Gastroesophageal sphincter (tissue), 4 donors: ENCODE measurements at regions not wholly inside any gene's neighbourhood (a gene's known extent, or its start where the extent isn't known, plus 50 kb on each side); places are given as distances from the start of the nearest gene placed in this dataset.

ENCODE experiments used
- ATAC-seq: fragments of 150-250 bp; one replicate; pipeline ENCODE4 v1.9.1; 2016; ENCODE audit warnings: mild to moderate bottlenecking, moderate library complexity
- H3K27ac ChIP-seq, 4 donors: fragments of 200-600 bp; sonication (generic) in 3 of 4; 1 replicate in 3 of 4; 2 replicates in 1 of 4; pipeline ENCODE4 v1.5.1; 2016 to 2019
- H3K27me3 ChIP-seq: fragments of 200-600 bp; sonication (generic); one replicate; pipeline ENCODE4 v1.5.1; 2019
- H3K36me3 ChIP-seq, 2 donors: fragments of 200-600 bp; sonication (generic); one replicate each; pipeline ENCODE4 v1.5.1; 2019; ENCODE audit warnings: control low read depth in 1 of 2
- H3K4me1 ChIP-seq, 3 donors: fragments of 200-600 bp; sonication (generic); 1 replicate in 2 of 3; 2 replicates in 1 of 3; pipeline ENCODE4 v1.5.1; 2016 to 2019; ENCODE audit warnings: control low read depth in 2 of 3
- H3K4me3 ChIP-seq, 2 donors: fragments of 200-600 bp; sonication (generic); one replicate each; pipeline ENCODE4 v1.5.1; 2019; ENCODE audit warnings: mild to moderate bottlenecking in 1 of 2, moderate library complexity in 1 of 2
- H3K9me3 ChIP-seq, 3 donors: fragments of 200-600 bp; sonication (generic); one replicate each; pipeline ENCODE4 v1.5.1; 2017 to 2019; ENCODE audit warnings: control low read depth in 2 of 3
- EP300 ChIP-seq: sonication (generic); formaldehyde crosslinking; IDR thresholded peaks from one replicate; pipeline ENCODE4 v1.6.1; 2017; ENCODE audit warnings: antibody characterized with exemption, mild to moderate bottlenecking
- POLR2A ChIP-seq, 2 donors: fragments of 450-650 bp; IDR thresholded peaks; one replicate each; pipeline ENCODE4 v1.6.1; 2017; ENCODE audit warnings: antibody characterized with exemption in 2 of 2, mild to moderate bottlenecking in 2 of 2, moderate library complexity in 1 of 2
- POLR2AphosphoS5 ChIP-seq: sonication (generic); formaldehyde crosslinking; IDR thresholded peaks from one replicate; pipeline ENCODE4 v1.6.1; 2017; ENCODE audit warnings: antibody characterized with exemption
- WGBS, 2 donors: methylation state at CpG; one replicate each; pipeline ENCODE4 v1.1.5; 2018; ENCODE audit warnings: low coverage in 1 of 2; 5-methylcytosine and 5-hydroxymethylcytosine counted together
- TF ChIP-seq, protein P1 (sequence below), 4 experiments: fragments of 200-600 bp in 2 of 4; fragments of 450-650 bp in 2 of 4; sonication (generic) in 1 of 4; IDR thresholded peaks; one replicate each; pipeline ENCODE4 v1.5.1; 2017 to 2019; ENCODE audit warnings: antibody characterized with exemption in 4 of 4, mild to moderate bottlenecking in 2 of 4, moderate library complexity in 2 of 4

DNA sequence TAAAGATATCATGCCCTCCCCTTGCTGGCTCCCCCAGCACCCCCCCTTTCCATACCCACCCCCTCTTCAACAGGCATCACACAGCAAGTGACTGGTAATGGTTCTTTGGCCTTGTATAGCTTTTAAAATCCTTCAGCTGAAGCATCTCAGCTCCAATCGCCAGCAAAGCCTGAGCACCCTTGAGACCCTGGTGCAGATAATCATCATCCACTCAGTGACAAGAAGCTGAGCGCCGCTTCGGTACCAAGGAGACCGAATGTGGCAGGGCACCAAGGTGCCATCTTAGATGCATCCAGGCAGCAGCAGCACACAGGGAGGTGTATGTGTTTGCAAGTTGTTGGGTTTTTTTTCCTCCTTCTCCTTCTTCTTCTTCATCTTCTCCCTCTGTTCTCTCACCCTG, 232.7 kb downstream of the BCL11A start:
- Histone ChIP-seq H3K4me1 (peaks cover 0 to 21% (median 0%) of the 10 kb centered on the region in 3 donors), H3K27me3 (peaks cover 7% of the 10 kb centered on the region), H3K27ac (no peak overlapping the region), H3K36me3 (no peaks in the 10 kb centered on the region), H3K4me3 (no peak overlapping the region), H3K9me3 (peaks cover 0 to 7% (median 0%) of the 10 kb centered on the region in 3 donors)
- TF ChIP-seq EP300 (no peak), POLR2A (IDR thresholded peaks at IDR 0.05) (no peak), POLR2AphosphoS5 (no peak)
- TF ChIP-seq, protein P1, sequence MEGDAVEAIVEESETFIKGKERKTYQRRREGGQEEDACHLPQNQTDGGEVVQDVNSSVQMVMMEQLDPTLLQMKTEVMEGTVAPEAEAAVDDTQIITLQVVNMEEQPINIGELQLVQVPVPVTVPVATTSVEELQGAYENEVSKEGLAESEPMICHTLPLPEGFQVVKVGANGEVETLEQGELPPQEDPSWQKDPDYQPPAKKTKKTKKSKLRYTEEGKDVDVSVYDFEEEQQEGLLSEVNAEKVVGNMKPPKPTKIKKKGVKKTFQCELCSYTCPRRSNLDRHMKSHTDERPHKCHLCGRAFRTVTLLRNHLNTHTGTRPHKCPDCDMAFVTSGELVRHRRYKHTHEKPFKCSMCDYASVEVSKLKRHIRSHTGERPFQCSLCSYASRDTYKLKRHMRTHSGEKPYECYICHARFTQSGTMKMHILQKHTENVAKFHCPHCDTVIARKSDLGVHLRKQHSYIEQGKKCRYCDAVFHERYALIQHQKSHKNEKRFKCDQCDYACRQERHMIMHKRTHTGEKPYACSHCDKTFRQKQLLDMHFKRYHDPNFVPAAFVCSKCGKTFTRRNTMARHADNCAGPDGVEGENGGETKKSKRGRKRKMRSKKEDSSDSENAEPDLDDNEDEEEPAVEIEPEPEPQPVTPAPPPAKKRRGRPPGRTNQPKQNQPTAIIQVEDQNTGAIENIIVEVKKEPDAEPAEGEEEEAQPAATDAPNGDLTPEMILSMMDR (IDR thresholded peaks at IDR 0.05): no peak
- no peak for ATAC-seq
- WGBS, 2 donors: 85 to 100% methylated on average over 4 of the region's 5 CpGs

DNA sequence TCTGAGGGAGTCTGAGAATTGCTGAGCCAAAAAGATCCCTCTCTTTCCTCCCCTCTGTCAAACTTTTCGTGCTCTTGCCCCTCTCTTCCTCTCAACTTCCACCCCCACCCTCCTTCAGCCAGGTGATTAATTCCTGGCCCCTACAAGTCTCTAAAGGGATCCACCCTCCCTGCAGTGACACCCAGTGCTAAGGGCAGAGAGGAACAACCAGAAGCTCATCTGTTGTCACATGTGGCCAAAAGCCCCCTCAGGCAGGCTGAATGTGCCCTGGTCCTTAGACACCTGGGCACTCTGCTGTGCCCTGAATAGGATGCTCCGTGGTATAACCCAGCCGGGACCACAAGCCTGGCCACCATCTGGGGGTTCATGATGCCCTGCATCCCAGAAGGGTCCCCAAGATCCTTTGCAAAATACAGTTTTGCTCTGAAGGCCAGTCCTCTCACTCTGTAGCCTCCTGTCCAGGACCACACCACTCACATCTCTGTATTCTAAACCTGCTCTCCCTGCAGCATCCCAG, 234.4 kb downstream of the BCL11A start:
- 29 to 80% methylated on average over 1 of the region's 3 CpGs for WGBS, 2 donors
- peaks cover 0 to 21% (median 0%) of the 10 kb centered on the region in 3 donors for H3K4me1 ChIP-seq
- H3K36me3 ChIP-seq: no peaks in the 10 kb centered on the region
- H3K27me3 ChIP-seq: peaks cover 7% of the 10 kb centered on the region
- no peaks in the 10 kb centered on the region for H3K9me3 ChIP-seq
- no peak overlapping the region for H3K27ac ChIP-seq
- TF ChIP-seq EP300 (no peak), POLR2A (IDR thresholded peaks at IDR 0.05) (no peak), POLR2AphosphoS5 (no peak)
- TF ChIP-seq, protein P1 (IDR thresholded peaks at IDR 0.05): no peak
- no peak for ATAC-seq
- no peak overlapping the region for H3K4me3 ChIP-seq

DNA sequence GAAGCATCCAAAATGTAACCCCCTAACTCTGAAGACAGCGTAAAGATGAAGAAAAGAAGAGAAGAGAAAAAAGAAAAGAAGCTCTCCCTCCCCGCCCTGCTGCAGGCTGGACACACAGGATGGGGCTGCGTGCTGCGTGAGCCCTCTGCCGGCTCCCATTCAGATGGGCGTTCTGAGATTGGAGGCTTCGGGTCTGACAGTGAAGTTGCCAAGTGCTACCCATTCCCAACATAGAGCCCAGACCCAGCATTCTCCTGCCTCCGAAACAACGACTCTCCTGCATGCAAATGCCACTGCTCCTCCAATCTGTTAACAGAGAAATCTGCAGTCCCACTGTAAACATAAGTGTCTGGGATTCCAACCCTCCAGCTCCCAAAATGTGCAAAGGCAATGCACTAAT, 234.9 kb downstream of the BCL11A start:
- Histone ChIP-seq H3K4me1 (peaks cover 0 to 21% (median 0%) of the 10 kb centered on the region in 3 donors), H3K36me3 (no peaks in the 10 kb centered on the region), H3K9me3 (no peaks in the 10 kb centered on the region), H3K27ac (no peak overlapping the region), H3K4me3 (no peak overlapping the region), H3K27me3 (peaks cover 7% of the 10 kb centered on the region)
- no peak for ATAC-seq
- TF ChIP-seq POLR2A (IDR thresholded peaks at IDR 0.05) (no peak), POLR2AphosphoS5 (no peak), EP300 (no peak)
- TF ChIP-seq, protein P1 (IDR thresholded peaks at IDR 0.05): peak in 1 of 4 experiments; percentile 18
- WGBS, 2 donors: 5% methylated on average over 4 of the region's 9 CpGs; no CpG with 5 or more reads in 1 of the 2 donors

DNA sequence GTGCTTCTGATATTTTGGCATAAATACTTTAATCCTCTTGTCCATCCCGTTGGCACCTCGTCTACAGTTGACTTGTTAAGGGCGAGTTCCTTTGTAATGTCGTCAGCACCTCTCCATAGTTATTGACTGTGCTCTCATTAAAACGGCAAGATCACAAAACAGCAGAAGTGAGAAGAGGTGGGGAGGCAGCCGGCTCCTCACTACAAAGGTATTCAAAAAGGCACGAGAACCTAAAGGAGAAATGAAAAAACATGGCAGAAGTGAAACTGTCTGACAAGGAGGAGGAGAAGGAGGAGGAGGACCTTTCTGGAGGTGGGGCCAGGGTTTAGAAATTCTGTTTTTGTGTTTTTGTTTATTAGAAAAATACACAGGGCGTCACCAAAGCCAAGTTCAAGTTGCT, 235.6 kb downstream of the BCL11A start:
- ATAC-seq: no peak
- no peak overlapping the region for H3K4me3 ChIP-seq
- TF ChIP-seq POLR2AphosphoS5: no peak
- TF ChIP-seq EP300: no peak
- no peak for TF ChIP-seq POLR2A (IDR thresholded peaks at IDR 0.05)
- TF ChIP-seq, protein P1 (IDR thresholded peaks at IDR 0.05): no peak
- no peaks in the 10 kb centered on the region for H3K36me3 ChIP-seq
- peaks cover 0 to 21% (median 0%) of the 10 kb centered on the region in 3 donors for H3K4me1 ChIP-seq
- H3K27me3 ChIP-seq: peaks cover 7% of the 10 kb centered on the region
- no peaks in the 10 kb centered on the region for H3K9me3 ChIP-seq
- WGBS, 2 donors: 10 to 33% methylated on average over 4 to 8 of the region's 8 CpGs
- H3K27ac ChIP-seq: no peak overlapping the region

DNA sequence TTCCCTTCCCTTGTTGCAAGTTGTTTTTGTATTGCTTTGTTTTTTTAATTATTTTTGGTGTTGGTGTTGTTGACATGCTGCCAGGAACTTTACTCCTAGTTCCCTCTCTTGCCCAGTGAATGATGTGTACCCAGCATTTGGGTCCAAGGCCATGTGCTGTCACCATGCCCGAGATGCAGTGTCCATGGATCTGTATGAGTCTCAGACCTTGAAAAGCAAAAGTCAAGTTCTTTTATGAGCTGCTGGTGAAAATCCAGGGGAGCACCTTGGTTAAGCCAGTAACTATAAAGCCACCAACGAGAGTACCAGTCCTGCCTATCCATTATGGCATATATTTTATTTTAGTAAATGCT, 236.4 kb downstream of the BCL11A start:
- ATAC-seq: no peak
- H3K36me3 ChIP-seq: no peaks in the 10 kb centered on the region
- 17 to 52% methylated on average over 1 to 2 of the region's 2 CpGs for WGBS, 2 donors
- H3K27ac ChIP-seq: no peak overlapping the region
- H3K27me3 ChIP-seq: peaks cover 7% of the 10 kb centered on the region
- peaks cover 0 to 21% (median 0%) of the 10 kb centered on the region in 3 donors for H3K4me1 ChIP-seq
- no peak overlapping the region for H3K4me3 ChIP-seq
- TF ChIP-seq EP300: no peak
- TF ChIP-seq POLR2AphosphoS5: no peak
- TF ChIP-seq, protein P1 (IDR thresholded peaks at IDR 0.05): no peak
- no peak for TF ChIP-seq POLR2A (IDR thresholded peaks at IDR 0.05)
- no peaks in the 10 kb centered on the region for H3K9me3 ChIP-seq
